HEK293T (cell line): ENCODE measurements at regions not wholly inside any gene's neighbourhood (a gene's known extent, or its start where the extent isn't known, plus 50 kb on each side); places are given as distances from the start of the nearest gene placed in this dataset.

Source experiments
- CTCF ChIA-PET: fragments of 350-600 bp; formaldehyde crosslinking; extraction: SDS; loops from one replicate; lab custom pipeline; 2021; ENCODE audit warnings: antibody characterized with exemption, inconsistent platforms; lab: Yijun Ruan, JAX
- POLR2A ChIA-PET: fragments of 350-600 bp; formaldehyde crosslinking; extraction: SDS; loops from one replicate; lab custom pipeline; 2020; ENCODE audit warnings: antibody characterized with exemption, inconsistent platforms; lab: Yijun Ruan, JAX
- DNase-seq: peaks from one replicate; pipeline ENCODE4 v3.0.0; 2012; ENCODE audit warnings: mixed read lengths; ENCODE audit errors: extremely low spot score
- ARNT ChIP-seq: fragments of 450-650 bp; IDR thresholded peaks from 2 replicates; pipeline ENCODE4 v1.6.1; 2017; ENCODE audit warnings: mild to moderate bottlenecking
- BHLHE40 ChIP-seq: fragments of 450-650 bp; IDR thresholded peaks from 2 replicates; pipeline ENCODE4 v1.6.1; 2016; ENCODE audit warnings: mild to moderate bottlenecking, moderate library complexity, borderline replicate concordance
- CTBP1 ChIP-seq: fragments of 450-650 bp; IDR thresholded peaks from 2 replicates; pipeline ENCODE4 v1.6.1; 2016; ENCODE audit warnings: borderline replicate concordance
- ELF4 ChIP-seq: fragments of 450-650 bp; IDR thresholded peaks from 2 replicates; pipeline ENCODE4 v1.6.1; 2017; ENCODE audit warnings: antibody characterized with exemption
- FOXA1 ChIP-seq: fragments of 450-650 bp; IDR thresholded peaks from 2 replicates; pipeline ENCODE4 v1.6.1; 2016; ENCODE audit warnings: mild to moderate bottlenecking
- FOXK2 ChIP-seq: fragments of 450-650 bp; IDR thresholded peaks from 2 replicates; pipeline ENCODE4 v1.6.1; 2016; ENCODE audit warnings: mild to moderate bottlenecking
- FOXM1 ChIP-seq: fragments of 450-650 bp; IDR thresholded peaks from 2 replicates; pipeline ENCODE4 v1.6.1; 2017; ENCODE audit warnings: mild to moderate bottlenecking, borderline replicate concordance
- HDGF ChIP-seq: fragments of 450-650 bp; IDR thresholded peaks from 2 replicates; pipeline ENCODE4 v1.6.1; 2017; ENCODE audit warnings: antibody characterized with exemption, borderline replicate concordance
- L3MBTL2 ChIP-seq: fragments of 450-650 bp; conservative IDR thresholded peaks from 2 replicates; pipeline ENCODE4 v1.6.1; 2016; ENCODE audit warnings: mild to moderate bottlenecking
- LEF1 ChIP-seq: fragments of 450-650 bp; IDR thresholded peaks from 2 replicates; pipeline ENCODE4 v1.6.1; 2017; ENCODE audit warnings: mild to moderate bottlenecking, borderline replicate concordance
- NFRKB ChIP-seq: fragments of 450-650 bp; IDR thresholded peaks from 2 replicates; pipeline ENCODE4 v1.6.1; 2016; ENCODE audit warnings: mild to moderate bottlenecking, moderate library complexity
- PKNOX1 ChIP-seq: fragments of 450-650 bp; IDR thresholded peaks from 2 replicates; pipeline ENCODE4 v1.6.1; 2016
- SP1 ChIP-seq: fragments of 450-650 bp; IDR thresholded peaks from 2 replicates; pipeline ENCODE4 v1.6.1; 2017
- SUZ12 ChIP-seq: fragments of 450-650 bp; IDR thresholded peaks from 2 replicates; pipeline ENCODE4 v1.6.1; 2016; ENCODE audit warnings: mild to moderate bottlenecking
- TARDBP ChIP-seq: fragments of 450-650 bp; IDR thresholded peaks from 2 replicates; pipeline ENCODE4 v1.6.1; 2016
- ZNF384 ChIP-seq: fragments of 450-650 bp; IDR thresholded peaks from 2 replicates; pipeline ENCODE4 v1.6.1; 2016

GRCh38 chr12:66025477-66025876 is 105.1 kb downstream of the LLPH start:
- no peak for TF ChIP-seq TARDBP
- TF ChIP-seq ARNT = no peak
- no peak for TF ChIP-seq L3MBTL2
- TF ChIP-seq CTBP1 = no peak
- TF ChIP-seq FOXK2 = no peak
- TF ChIP-seq SUZ12 = no peak
- TF ChIP-seq PKNOX1 = no peak
- no peak for TF ChIP-seq ELF4
- no peak for TF ChIP-seq LEF1
- TF ChIP-seq FOXA1 = no peak
- no peak for TF ChIP-seq ZNF384
- TF ChIP-seq NFRKB = no peak
- TF ChIP-seq BHLHE40 = no peak
- TF ChIP-seq HDGF = no peak
- no peak for TF ChIP-seq SP1
- TF ChIP-seq FOXM1 = no peak
- CTCF ChIA-PET = interaction anchor here (1.0 kb wide), 1 partner anchor 10 kb away, joined by 4 read pairs; no protein-coding TSS in a partner anchor
- POLR2A ChIA-PET = interaction anchor here (0.6 kb wide), 1 partner anchor 32 kb away, joined by 3 read pairs; no protein-coding TSS in a partner anchor
- DNase-seq = no peak

GRCh38 chr12:66024949-66025348 is 105.6 kb downstream of the LLPH start:
- no peak for DNase-seq
- ChIA-PET CTCF (no interaction called here), POLR2A (no interaction called here)
- TF ChIP-seq ZNF384 = no peak
- TF ChIP-seq CTBP1 = no peak
- no peak for TF ChIP-seq FOXA1
- no peak for TF ChIP-seq TARDBP
- no peak for TF ChIP-seq SUZ12
- TF ChIP-seq FOXM1 = no peak
- TF ChIP-seq FOXK2 = no peak
- no peak for TF ChIP-seq PKNOX1
- TF ChIP-seq BHLHE40 = no peak
- no peak for TF ChIP-seq L3MBTL2
- no peak for TF ChIP-seq ARNT
- TF ChIP-seq HDGF = no peak
- no peak for TF ChIP-seq ELF4
- TF ChIP-seq NFRKB = no peak
- no peak for TF ChIP-seq SP1
- TF ChIP-seq LEF1 = no peak

GRCh38 chr12:66020481-66020880 is 110.1 kb downstream of the LLPH start:
- ChIA-PET CTCF (no interaction called here), POLR2A (no interaction called here)
- TF ChIP-seq L3MBTL2 (no peak), LEF1 (no peak), FOXA1 (no peak), ELF4 (no peak), ARNT (no peak), PKNOX1 (no peak), ZNF384 (no peak), HDGF (no peak), NFRKB (no peak), BHLHE40 (no peak), TARDBP (no peak), FOXM1 (no peak), FOXK2 (no peak), CTBP1 (no peak), SP1 (no peak)
- no peak for DNase-seq

- ChIA-PET CTCF (no interaction called here), POLR2A (no interaction called here)
- no peak for DNase-seq
- no peak for TF ChIP-seq HDGF
- no peak for TF ChIP-seq SUZ12
- no peak for TF ChIP-seq FOXM1
- no peak for TF ChIP-seq L3MBTL2
- no peak for TF ChIP-seq ELF4
- no peak for TF ChIP-seq LEF1
- TF ChIP-seq PKNOX1 = no peak
- no peak for TF ChIP-seq CTBP1
Measured at GRCh38 chr12:66017736-66018135, 112.8 kb downstream of the LLPH start.
